HS-5 (cell line): ENCODE measurements at regions not wholly inside any gene's neighbourhood (a gene's known extent, or its start where the extent isn't known, plus 50 kb on each side); places are given as distances from the start of the nearest gene placed in this dataset.

Experiments
- DNase-seq: peaks from one replicate; pipeline ENCODE4 v3.0.0-alpha.2; 2012; ENCODE audit warnings: low read depth

GRCh38 chr1:181390410-181391077 is 92.8 kb upstream of the CACNA1E start:
- DNase-seq, result no peak

DNA sequence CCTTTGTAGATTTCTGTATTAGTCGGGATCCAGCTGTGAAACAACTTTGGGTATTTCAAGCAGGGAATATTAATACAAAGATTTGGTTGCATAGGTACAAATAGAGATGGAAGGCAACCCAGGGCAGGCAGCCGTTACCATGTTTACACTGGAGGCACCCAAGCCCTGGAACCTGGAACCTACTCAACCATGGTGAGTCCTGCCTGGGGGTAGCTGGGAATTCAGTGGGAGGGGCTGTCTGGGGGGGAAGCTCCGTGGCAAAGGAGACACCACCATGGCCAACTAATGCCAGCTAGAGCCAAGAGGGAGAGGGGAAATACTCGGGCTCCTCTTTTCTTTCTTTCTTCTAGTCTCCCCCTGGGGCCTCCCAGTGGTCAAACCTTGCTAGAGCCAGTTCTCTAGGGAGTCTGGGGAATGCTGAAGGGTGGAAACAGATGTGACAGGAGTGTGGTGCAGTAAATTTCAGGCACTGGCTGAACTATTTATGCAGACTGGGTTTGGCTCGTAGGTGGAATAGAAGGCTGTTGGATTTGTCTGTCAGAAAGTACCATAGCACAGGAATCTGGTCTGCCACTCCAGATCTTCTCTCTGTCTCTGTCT is 91.9 kb upstream of the CACNA1E start:
- no peak for DNase-seq

DNA sequence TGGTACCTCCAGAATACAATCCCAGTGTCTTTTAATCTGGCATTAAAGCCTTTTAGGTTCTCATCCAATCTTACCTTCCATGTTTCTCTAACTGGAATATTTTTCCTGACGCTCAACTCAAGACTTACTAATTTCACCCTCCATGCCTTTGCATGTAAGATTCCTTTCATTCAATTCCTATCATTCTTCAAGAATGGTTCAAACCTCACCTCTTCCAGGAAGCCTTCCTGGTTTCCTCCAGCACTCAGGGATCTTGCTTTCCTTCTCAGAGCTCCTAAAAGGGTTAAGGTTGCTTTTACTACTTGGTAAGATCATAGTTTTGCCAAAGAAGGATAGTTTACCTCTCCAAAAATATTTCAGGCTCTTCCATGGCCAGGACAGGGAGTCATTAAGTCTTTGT is 91.2 kb upstream of the CACNA1E start:
- no peak for DNase-seq

- peak; percentile 6 for DNase-seq
Measured at GRCh38 chr1:181392613-181393220, 90.6 kb upstream of the CACNA1E start.

DNA sequence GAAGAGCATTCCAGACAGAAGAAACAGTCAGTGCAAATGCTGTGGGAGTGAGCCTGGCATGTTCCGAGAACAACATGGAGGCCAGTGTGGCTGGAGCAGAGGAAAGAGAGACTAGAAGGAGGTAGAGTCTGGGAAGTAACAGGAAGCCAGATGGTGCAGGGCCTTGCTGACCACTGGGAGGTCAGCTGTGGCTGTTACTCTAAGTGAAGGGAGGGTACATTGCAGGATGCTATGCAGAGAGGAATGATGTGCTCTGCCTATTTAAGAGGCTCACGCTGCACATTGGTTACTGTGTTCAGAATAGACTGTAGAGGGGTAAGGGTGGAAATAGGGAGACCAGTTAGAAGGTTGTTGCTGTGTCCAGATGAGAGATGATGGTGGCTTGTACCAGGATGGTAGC is 88.6 kb upstream of the CACNA1E start:
- DNase-seq, result no peak

- no peak for DNase-seq
Measured at GRCh38 chr1:181396171-181396670, 87.1 kb upstream of the CACNA1E start.

GRCh38 chr1:181396811-181397210 is 86.5 kb upstream of the CACNA1E start:
- DNase-seq, result no peak

DNA sequence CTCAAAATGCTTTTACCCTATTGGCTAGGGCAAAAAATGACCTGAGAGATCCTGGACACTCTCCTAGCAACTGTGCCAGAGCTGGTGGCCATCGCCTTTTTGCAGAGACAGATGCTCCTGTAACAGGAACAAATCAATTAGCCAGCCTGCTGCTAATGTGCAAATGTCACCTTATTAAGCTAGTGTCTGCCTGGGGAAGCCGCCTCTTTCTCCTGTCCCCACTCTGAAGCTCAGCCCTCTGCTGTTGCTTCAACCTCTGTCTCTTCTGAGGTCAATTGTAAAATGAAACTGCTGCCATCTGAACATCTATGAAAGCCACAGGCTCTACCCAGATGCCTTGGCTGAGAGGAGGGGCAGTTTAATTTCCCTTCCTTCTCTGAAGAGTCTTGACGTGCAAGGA is 85.5 kb upstream of the CACNA1E start:
- DNase-seq, result no peak

DNA sequence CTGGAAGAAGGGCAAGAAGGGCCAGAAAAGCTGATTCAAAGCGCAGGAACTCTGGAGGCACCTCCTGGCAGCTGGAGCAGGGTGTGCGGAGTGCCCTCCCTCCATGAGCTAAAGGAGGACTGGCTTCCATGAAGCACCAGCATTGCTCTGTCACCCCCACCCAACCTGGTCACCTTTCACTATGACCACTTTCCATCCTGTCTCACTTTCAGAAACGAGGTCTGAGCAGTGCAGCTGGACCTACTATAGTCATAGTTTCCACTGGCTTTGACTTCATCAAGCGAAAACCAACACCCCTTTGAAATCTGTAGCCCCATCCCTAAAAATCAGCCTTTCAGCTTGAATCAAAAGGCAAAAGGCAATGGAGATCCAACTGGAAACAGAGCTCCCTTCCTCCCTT is 84.8 kb upstream of the CACNA1E start:
- no peak for DNase-seq

- DNase-seq, result no peak
Measured at GRCh38 chr1:181405584-181405983, 77.7 kb upstream of the CACNA1E start.

DNA sequence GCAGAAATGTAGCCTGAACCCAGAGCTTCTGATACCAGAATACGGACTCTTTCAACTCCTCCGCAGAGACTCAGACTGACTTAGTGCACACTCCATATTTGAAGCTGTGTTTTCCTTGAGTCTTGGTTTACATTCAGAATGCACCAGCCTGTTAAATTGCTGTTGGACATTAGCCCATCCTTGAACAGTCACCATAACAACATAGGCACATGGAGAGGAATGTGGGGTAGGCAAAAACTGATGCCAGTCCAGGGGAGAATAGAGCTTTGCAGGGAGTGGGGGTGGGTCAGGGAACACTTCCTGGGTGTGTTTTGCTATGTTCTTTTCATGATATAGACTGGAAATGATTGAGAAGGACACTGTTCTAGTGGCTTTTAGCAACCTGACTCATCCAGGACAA is 76.3 kb upstream of the CACNA1E start:
- DNase-seq, result no peak

- no peak for DNase-seq
Measured at GRCh38 chr1:181409981-181410380, 73.3 kb upstream of the CACNA1E start.

GRCh38 chr1:181412746-181413145 is 70.6 kb upstream of the CACNA1E start:
- no peak for DNase-seq

DNA sequence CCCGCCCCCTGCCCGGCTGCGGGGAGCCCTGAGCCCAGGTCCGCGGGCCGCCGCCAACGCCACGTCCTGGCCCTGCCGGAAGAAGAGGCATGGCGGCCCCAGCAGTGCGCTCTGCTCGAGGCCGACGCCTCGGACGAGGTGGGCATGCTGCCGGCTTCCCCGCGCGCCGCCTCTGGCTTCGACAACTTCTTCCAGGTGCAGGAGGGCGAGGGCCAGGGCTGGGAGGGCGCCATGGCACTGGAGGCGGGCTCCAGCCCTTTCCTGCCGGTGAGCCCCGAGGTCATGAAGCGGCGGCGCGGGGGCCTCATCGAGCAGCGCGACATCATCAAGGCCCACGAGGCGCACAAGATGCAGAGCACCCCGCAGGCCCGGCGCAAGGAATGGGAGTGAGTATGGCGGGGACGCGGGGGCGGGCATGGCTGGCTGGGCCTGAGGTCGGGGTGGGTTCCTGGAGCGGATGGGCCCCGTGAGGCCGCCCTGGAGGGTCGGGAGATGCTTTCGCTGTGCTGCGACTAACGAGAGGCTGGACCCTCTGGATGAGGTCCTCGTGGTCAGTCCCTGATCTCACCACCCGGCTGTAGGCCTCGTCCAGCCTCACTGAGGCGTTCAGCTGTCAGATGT is 70.0 kb upstream of the CACNA1E start:
- DNase-seq, result no peak

DNA sequence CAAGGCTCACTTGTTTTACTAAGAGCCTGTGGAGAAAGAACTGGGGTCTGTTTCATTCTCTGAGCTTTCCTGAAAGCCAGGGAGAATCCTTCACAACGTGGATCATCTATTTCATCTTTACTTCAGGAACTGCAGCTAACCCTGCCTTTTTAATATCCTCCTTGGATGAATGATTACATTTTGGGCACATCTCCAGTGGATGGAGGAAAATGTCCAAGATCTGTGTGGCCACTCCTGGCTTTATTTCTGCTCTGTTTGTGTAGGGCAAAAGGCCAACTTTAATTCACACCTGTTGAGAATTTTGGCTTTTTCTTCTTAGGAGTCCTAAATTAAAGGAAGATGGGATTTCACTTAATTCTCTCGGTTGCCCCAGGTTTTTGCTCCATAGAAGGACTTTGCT is 69.5 kb upstream of the CACNA1E start:
- no peak for DNase-seq

DNA sequence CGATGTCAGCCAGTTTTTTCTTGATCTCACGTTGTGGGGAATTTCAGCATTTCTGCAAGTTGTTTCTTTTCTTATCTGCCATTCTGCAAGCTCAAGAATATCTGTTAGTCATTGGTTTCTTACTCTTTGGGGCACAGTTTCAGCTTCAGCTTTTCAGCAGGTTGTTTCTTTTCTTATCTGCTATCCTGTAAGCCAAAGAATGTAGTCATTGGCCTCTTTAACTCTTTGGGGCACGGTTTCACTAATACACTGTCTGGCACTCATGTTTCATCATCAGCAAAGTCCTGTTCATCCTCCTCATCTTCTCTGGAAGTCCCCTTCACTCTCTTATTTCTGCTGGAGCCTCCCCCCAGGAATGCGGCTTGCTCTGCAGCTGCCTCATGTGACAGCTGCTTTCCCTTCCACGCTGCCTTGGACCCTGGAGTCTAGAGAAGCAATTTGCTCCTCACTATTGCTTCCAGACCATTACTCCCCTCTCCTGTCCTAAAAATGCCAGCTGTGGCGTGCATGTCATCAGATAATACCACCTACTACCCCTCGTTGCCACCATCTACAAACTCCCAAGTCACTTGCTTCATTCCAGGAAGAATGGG is 67.0 kb upstream of the CACNA1E start:
- DNase-seq, result no peak

- DNase-seq, result no peak
Measured at GRCh38 chr1:181417915-181418314, 65.4 kb upstream of the CACNA1E start.

GRCh38 chr1:181423301-181423918 is 59.9 kb upstream of the CACNA1E start:
- DNase-seq, result no peak

GRCh38 chr1:181424786-181425403 is 58.4 kb upstream of the CACNA1E start:
- peak; percentile 37 for DNase-seq

GRCh38 chr1:181425566-181425965 is 57.8 kb upstream of the CACNA1E start:
- no peak for DNase-seq

- no peak for DNase-seq
Measured at GRCh38 chr1:181429462-181429861, 53.9 kb upstream of the CACNA1E start.
